ENCODE measurements at regions not wholly inside any gene's neighbourhood (a gene's known extent, or its start where the extent isn't known, plus 50 kb on each side); places are given as distances from the start of the nearest gene placed in this dataset.
A peak's percentile ranks its signal among the peaks of the same experiment; 100 is the strongest.
"Not testable (repeated sequence)": the region's sequence is repeated elsewhere in the genome, so short reads cannot be mapped to it uniquely, and the experiment has no call there.

GRCh38 chr5:135147294-135148090 is 113.5 kb upstream of the PITX1 start:
- Histone ChIP-seq H3K36me3 (ENCODE audit: control insufficient read depth, insufficient read depth, low read length) (no peaks in the 10 kb centered on the region), H3K27me3 (ENCODE audit: control insufficient read depth, insufficient read depth, low read length) (no peaks in the 10 kb centered on the region), H3K4me3 (ENCODE audit: low read length) (no peak overlapping the region), H3K27ac (ENCODE audit: low read length) (no peak overlapping the region), H3K9me3 (ENCODE audit: control insufficient read depth, low read depth, low read length) (no peaks in the 10 kb centered on the region), H3K4me1 (ENCODE audit: control insufficient read depth, insufficient read depth, low read length) (no peaks in the 10 kb centered on the region)
- DNase-seq, result no peak
- WGBS (ENCODE audit: insufficient coverage, low lambda C conversion rate), result no CpG with 5 or more reads among the region's 10 CpGs

- H3K27me3 ChIP-seq (ENCODE audit: control insufficient read depth, insufficient read depth, low read length), result no peaks in the 10 kb centered on the region
- H3K4me1 ChIP-seq (ENCODE audit: control insufficient read depth, insufficient read depth, low read length), result peaks cover 11% of the 10 kb centered on the region
- DNase-seq, result no peak
- H3K9me3 ChIP-seq (ENCODE audit: control insufficient read depth, low read depth, low read length), result no peaks in the 10 kb centered on the region
- no peak overlapping the region for H3K4me3 ChIP-seq (ENCODE audit: low read length)
- H3K27ac ChIP-seq (ENCODE audit: low read length), result no peak overlapping the region
- whole genome bisulfite sequencing (ENCODE audit: insufficient coverage, low lambda C conversion rate), result no CpG with 5 or more reads among the region's 2 CpGs
- H3K36me3 ChIP-seq (ENCODE audit: control insufficient read depth, insufficient read depth, low read length), result no peaks in the 10 kb centered on the region
These were observed 112.0 kb upstream of the PITX1 start for GRCh38 chr5:135145985-135146384.

GRCh38 chr5:135143682-135144081 is 109.7 kb upstream of the PITX1 start:
- not testable (repeated sequence) for H3K36me3 ChIP-seq (ENCODE audit: control insufficient read depth, insufficient read depth, low read length); H3K4me3 ChIP-seq (ENCODE audit: low read length); DNase-seq; H3K27me3 ChIP-seq (ENCODE audit: control insufficient read depth, insufficient read depth, low read length); H3K9me3 ChIP-seq (ENCODE audit: control insufficient read depth, low read depth, low read length); H3K27ac ChIP-seq (ENCODE audit: low read length)
- WGBS (ENCODE audit: insufficient coverage, low lambda C conversion rate), result no CpG with 5 or more reads among the region's 4 CpGs
- peaks cover 25% of the 10 kb centered on the region for H3K4me1 ChIP-seq (ENCODE audit: control insufficient read depth, insufficient read depth, low read length)

DNA sequence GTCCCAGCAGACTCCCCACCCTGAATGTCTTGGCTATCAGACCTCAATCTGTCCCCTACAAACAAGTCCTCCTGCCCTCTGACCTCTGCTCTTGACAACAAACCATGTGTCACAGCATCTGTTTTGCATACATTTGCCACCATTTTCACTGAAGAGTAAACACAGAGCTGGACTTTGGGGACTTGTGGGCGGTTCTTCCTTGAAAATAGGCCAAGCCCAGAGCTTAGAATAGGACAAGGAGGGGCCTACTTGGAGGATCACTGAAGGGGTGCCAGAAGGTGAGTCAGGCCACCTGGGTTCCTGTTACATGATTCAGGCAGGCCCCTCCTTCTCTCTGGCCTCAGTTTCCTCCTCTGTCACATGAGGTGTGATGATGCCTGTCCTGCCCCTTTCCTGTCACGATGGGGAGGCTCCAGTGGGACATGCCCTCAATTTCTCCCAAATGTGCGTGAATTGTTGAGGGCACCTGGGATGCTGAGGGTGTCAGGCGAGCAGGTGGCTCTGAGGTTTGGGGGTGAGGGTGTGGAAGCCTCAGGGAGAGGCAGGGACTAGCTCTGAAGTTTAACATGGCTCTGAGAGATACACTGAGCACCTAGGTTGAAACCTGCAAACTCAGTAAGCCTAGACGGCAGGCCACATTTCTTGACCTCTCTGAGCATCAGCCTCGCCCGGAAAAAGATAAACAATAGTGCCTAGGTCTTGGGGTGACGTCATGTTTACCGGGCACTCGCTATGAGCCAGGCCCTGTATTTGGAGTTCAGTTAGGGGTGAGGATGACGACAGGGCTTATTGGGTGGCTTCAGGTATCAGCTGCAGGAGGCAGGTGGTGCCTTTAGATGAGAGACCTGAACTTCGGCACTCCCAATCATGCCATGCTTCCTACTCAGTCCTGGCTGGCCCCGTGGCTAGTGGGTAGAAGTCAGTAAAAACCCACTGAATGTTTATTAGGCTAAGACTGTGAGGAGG is 107.6 kb upstream of the PITX1 start:
- peaks cover 36% of the 10 kb centered on the region for H3K4me1 ChIP-seq (ENCODE audit: control insufficient read depth, insufficient read depth, low read length)
- H3K27me3 ChIP-seq (ENCODE audit: control insufficient read depth, insufficient read depth, low read length), result no peaks in the 10 kb centered on the region
- no CpG with 5 or more reads among the region's 13 CpGs for WGBS (ENCODE audit: insufficient coverage, low lambda C conversion rate)
- H3K4me3 ChIP-seq (ENCODE audit: low read length), result no peak overlapping the region
- H3K36me3 ChIP-seq (ENCODE audit: control insufficient read depth, insufficient read depth, low read length), result no peaks in the 10 kb centered on the region
- H3K9me3 ChIP-seq (ENCODE audit: control insufficient read depth, low read depth, low read length), result no peaks in the 10 kb centered on the region
- no peak overlapping the region for H3K27ac ChIP-seq (ENCODE audit: low read length)
- peak in 1 of 2 donors; percentile 80 for DNase-seq

- 100% methylated on average over 1 of the region's 9 CpGs for whole genome bisulfite sequencing (ENCODE audit: insufficient coverage, low lambda C conversion rate)
- H3K27me3 ChIP-seq (ENCODE audit: control insufficient read depth, insufficient read depth, low read length), result no peaks in the 10 kb centered on the region
- no peaks in the 10 kb centered on the region for H3K9me3 ChIP-seq (ENCODE audit: control insufficient read depth, low read depth, low read length)
These were observed 106.6 kb upstream of the PITX1 start for GRCh38 chr5:135140446-135141204.

GRCh38 chr5:135139381-135140134 is 105.5 kb upstream of the PITX1 start:
- Histone ChIP-seq H3K4me1 (ENCODE audit: control insufficient read depth, insufficient read depth, low read length) (peaks cover 56% of the 10 kb centered on the region), H3K9me3 (ENCODE audit: control insufficient read depth, low read depth, low read length) (no peaks in the 10 kb centered on the region), H3K27ac (ENCODE audit: low read length) (no peak overlapping the region), H3K27me3 (ENCODE audit: control insufficient read depth, insufficient read depth, low read length) (no peaks in the 10 kb centered on the region), H3K36me3 (ENCODE audit: control insufficient read depth, insufficient read depth, low read length) (no peaks in the 10 kb centered on the region), H3K4me3 (ENCODE audit: low read length) (no peak overlapping the region)
- peak; percentile 84 to 90 for DNase-seq
- no CpG with 5 or more reads among the region's 12 CpGs for WGBS (ENCODE audit: insufficient coverage, low lambda C conversion rate)

More at GRCh38 chr5:135140446-135141204, 106.6 kb upstream of the PITX1 start:
- no peak for DNase-seq
- Histone ChIP-seq H3K4me1 (ENCODE audit: control insufficient read depth, insufficient read depth, low read length) (peaks cover 46% of the 10 kb centered on the region), H3K4me3 (ENCODE audit: low read length) (no peak overlapping the region), H3K27ac (ENCODE audit: low read length) (no peak overlapping the region), H3K36me3 (ENCODE audit: control insufficient read depth, insufficient read depth, low read length) (no peaks in the 10 kb centered on the region)

- WGBS (ENCODE audit: insufficient coverage, low lambda C conversion rate), result no CpG with 5 or more reads among the region's 4 CpGs
- no peaks in the 10 kb centered on the region for H3K9me3 ChIP-seq (ENCODE audit: control insufficient read depth, low read depth, low read length)
- peaks cover 67% of the 10 kb centered on the region for H3K4me1 ChIP-seq (ENCODE audit: control insufficient read depth, insufficient read depth, low read length)
- no peak overlapping the region for H3K27ac ChIP-seq (ENCODE audit: low read length)
- no peak overlapping the region for H3K4me3 ChIP-seq (ENCODE audit: low read length)
- no peaks in the 10 kb centered on the region for H3K27me3 ChIP-seq (ENCODE audit: control insufficient read depth, insufficient read depth, low read length)
- DNase-seq, result no peak
- no peaks in the 10 kb centered on the region for H3K36me3 ChIP-seq (ENCODE audit: control insufficient read depth, insufficient read depth, low read length)
These were observed 104.3 kb upstream of the PITX1 start for GRCh38 chr5:135138116-135138850.

GRCh38 chr5:135137146-135137915 is 103.3 kb upstream of the PITX1 start:
- H3K9me3 ChIP-seq (ENCODE audit: control insufficient read depth, low read depth, low read length), result no peaks in the 10 kb centered on the region
- WGBS (ENCODE audit: insufficient coverage, low lambda C conversion rate), result no CpG with 5 or more reads among the region's 13 CpGs
- no peak overlapping the region for H3K27ac ChIP-seq (ENCODE audit: low read length)
- no peak overlapping the region for H3K4me3 ChIP-seq (ENCODE audit: low read length)
- no peaks in the 10 kb centered on the region for H3K36me3 ChIP-seq (ENCODE audit: control insufficient read depth, insufficient read depth, low read length)
- peaks cover 73% of the 10 kb centered on the region for H3K4me1 ChIP-seq (ENCODE audit: control insufficient read depth, insufficient read depth, low read length)
- H3K27me3 ChIP-seq (ENCODE audit: control insufficient read depth, insufficient read depth, low read length), result no peaks in the 10 kb centered on the region
- peak in 1 of 2 donors; percentile 60 for DNase-seq

- Histone ChIP-seq H3K36me3 (ENCODE audit: control insufficient read depth, insufficient read depth, low read length) (no peaks in the 10 kb centered on the region), H3K9me3 (ENCODE audit: control insufficient read depth, low read depth, low read length) (no peaks in the 10 kb centered on the region), H3K27me3 (ENCODE audit: control insufficient read depth, insufficient read depth, low read length) (no peaks in the 10 kb centered on the region), H3K4me3 (ENCODE audit: low read length) (no peak overlapping the region), H3K4me1 (ENCODE audit: control insufficient read depth, insufficient read depth, low read length) (peaks cover 70% of the 10 kb centered on the region), H3K27ac (ENCODE audit: low read length) (no peak overlapping the region)
- DNase-seq, result no peak
- whole genome bisulfite sequencing (ENCODE audit: insufficient coverage, low lambda C conversion rate), result no CpG with 5 or more reads among the region's 2 CpGs
These were observed 102.5 kb upstream of the PITX1 start for GRCh38 chr5:135136546-135136945.
